Osteoblast (primary cell): ENCODE measurements at regions not wholly inside any gene's neighbourhood (a gene's known extent, or its start where the extent isn't known, plus 50 kb on each side); places are given as distances from the start of the nearest gene placed in this dataset.

Source experiments
- DNase-seq: peaks from one replicate; pipeline ENCODE4 v3.0.0; 2011; ENCODE audit warnings: low spot score, mixed read lengths; ENCODE audit not compliant: insufficient read length; ENCODE audit errors: missing footprints
- H2AFZ ChIP-seq: 2 replicates; pipeline ENCODE4 v1.6.0; 2011; ENCODE audit warnings: mild to moderate bottlenecking, low read length
- H3K27ac ChIP-seq: 2 replicates; pipeline ENCODE4 v1.5.1; 2011; ENCODE audit warnings: mild to moderate bottlenecking, low read depth, low read length, moderate library complexity
- H3K27me3 ChIP-seq: 2 replicates; pipeline ENCODE4 v1.6.0; 2012; ENCODE audit warnings: mild to moderate bottlenecking, control low read depth, inconsistent platforms, low read length, moderate library complexity; ENCODE audit not compliant: insufficient read depth
- H3K36me3 ChIP-seq: 2 replicates; pipeline ENCODE4 v1.5.1; 2011; ENCODE audit warnings: mild to moderate bottlenecking, low read length, control low read depth, moderate library complexity; ENCODE audit not compliant: insufficient read depth
- H3K4me1 ChIP-seq: 2 replicates; pipeline ENCODE4 v1.5.1; 2011; ENCODE audit warnings: mild to moderate bottlenecking, low read length, control low read depth, moderate library complexity; ENCODE audit not compliant: insufficient read depth
- H3K4me2 ChIP-seq: 2 replicates; pipeline ENCODE4 v1.6.0; 2011; ENCODE audit warnings: mild to moderate bottlenecking, low read length; ENCODE audit not compliant: insufficient read depth
- H3K4me3 ChIP-seq: fragments of 200-600 bp; sonication (generic); 3 replicates; pipeline ENCODE4 v1.5.1; 2012; ENCODE audit warnings: mild to moderate bottlenecking, low read length, inconsistent platforms; ENCODE audit not compliant: insufficient read depth
- H3K79me2 ChIP-seq: 2 replicates; pipeline ENCODE4 v1.6.0; 2012; ENCODE audit warnings: mild to moderate bottlenecking, low read length, control low read depth, inconsistent platforms; ENCODE audit not compliant: insufficient read depth
- H3K9me3 ChIP-seq: 2 replicates; pipeline ENCODE4 v1.5.1; 2011; ENCODE audit warnings: low read depth, low read length, control low read depth
- H4K20me1 ChIP-seq: 2 replicates; pipeline ENCODE4 v1.6.0; 2012; ENCODE audit warnings: mild to moderate bottlenecking, low read length, control low read depth; ENCODE audit not compliant: insufficient read depth
- TF ChIP-seq, protein P1 (sequence below): IDR thresholded peaks from 2 replicates; pipeline ENCODE4 v1.5.1; 2011; ENCODE audit warnings: mild to moderate bottlenecking, low read depth, low read length, moderate library complexity; ENCODE audit errors: extremely low read depth

DNA sequence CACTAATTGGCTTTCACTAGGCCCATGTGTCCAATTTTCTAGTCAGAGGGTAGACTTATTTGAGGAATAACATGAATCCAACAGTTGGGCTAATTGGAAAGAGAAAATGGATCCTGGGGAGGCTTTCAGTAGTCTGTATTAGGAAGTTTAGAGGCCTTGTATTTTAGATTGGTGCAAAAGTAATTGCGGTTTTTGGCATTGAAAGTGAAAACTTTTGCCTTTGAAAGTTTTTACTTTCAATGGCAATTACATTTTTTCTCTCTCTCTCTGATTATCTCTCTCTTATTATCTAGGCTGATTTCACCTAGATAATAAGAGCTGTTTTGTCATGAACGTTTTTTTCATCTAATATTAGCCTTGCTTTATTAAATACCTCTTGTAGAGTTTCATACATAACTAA lies 981.7 kb downstream of the REEP3 start:
- TF ChIP-seq, protein P1, sequence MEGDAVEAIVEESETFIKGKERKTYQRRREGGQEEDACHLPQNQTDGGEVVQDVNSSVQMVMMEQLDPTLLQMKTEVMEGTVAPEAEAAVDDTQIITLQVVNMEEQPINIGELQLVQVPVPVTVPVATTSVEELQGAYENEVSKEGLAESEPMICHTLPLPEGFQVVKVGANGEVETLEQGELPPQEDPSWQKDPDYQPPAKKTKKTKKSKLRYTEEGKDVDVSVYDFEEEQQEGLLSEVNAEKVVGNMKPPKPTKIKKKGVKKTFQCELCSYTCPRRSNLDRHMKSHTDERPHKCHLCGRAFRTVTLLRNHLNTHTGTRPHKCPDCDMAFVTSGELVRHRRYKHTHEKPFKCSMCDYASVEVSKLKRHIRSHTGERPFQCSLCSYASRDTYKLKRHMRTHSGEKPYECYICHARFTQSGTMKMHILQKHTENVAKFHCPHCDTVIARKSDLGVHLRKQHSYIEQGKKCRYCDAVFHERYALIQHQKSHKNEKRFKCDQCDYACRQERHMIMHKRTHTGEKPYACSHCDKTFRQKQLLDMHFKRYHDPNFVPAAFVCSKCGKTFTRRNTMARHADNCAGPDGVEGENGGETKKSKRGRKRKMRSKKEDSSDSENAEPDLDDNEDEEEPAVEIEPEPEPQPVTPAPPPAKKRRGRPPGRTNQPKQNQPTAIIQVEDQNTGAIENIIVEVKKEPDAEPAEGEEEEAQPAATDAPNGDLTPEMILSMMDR: no peak
- H3K36me3 ChIP-seq: no peaks in the 10 kb centered on the region
- H3K27ac ChIP-seq: no peak overlapping the region
- no peak overlapping the region for H3K4me3 ChIP-seq
- no peaks in the 10 kb centered on the region for H3K27me3 ChIP-seq
- no peak overlapping the region for H3K4me2 ChIP-seq
- DNase-seq: no peak
- H2AFZ ChIP-seq: no peak overlapping the region
- H4K20me1 ChIP-seq: no peaks in the 10 kb centered on the region
- H3K4me1 ChIP-seq: no peaks in the 10 kb centered on the region
- no peaks in the 10 kb centered on the region for H3K9me3 ChIP-seq
- H3K79me2 ChIP-seq: no peaks in the 10 kb centered on the region

DNA sequence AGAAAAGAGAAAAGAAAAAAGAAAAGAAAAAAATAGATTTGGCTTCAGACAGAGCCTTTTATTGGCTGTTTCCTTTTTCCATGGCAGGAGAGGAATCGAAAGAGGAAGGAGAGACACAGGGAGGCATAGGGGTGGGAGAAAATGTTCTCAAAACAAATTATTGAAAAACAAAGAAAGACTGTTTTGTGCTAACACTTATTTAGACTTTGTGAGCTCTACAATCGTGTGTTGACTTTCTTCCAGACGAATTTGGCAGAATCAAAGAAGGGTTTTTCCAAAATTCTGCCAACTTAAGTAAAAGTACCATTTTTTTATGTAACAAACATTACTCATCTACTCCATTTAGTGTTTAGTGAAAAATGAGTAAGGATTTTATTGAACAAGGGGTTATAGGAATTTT lies 982.2 kb downstream of the REEP3 start:
- no peaks in the 10 kb centered on the region for H3K4me1 ChIP-seq
- no peaks in the 10 kb centered on the region for H3K79me2 ChIP-seq
- TF ChIP-seq, protein P1: no peak
- H3K4me2 ChIP-seq: no peak overlapping the region
- H3K27ac ChIP-seq: no peak overlapping the region
- H3K4me3 ChIP-seq: no peak overlapping the region
- no peaks in the 10 kb centered on the region for H3K27me3 ChIP-seq
- no peak for DNase-seq
- no peak overlapping the region for H2AFZ ChIP-seq
- H4K20me1 ChIP-seq: no peaks in the 10 kb centered on the region
- H3K9me3 ChIP-seq: no peaks in the 10 kb centered on the region
- no peaks in the 10 kb centered on the region for H3K36me3 ChIP-seq

DNA sequence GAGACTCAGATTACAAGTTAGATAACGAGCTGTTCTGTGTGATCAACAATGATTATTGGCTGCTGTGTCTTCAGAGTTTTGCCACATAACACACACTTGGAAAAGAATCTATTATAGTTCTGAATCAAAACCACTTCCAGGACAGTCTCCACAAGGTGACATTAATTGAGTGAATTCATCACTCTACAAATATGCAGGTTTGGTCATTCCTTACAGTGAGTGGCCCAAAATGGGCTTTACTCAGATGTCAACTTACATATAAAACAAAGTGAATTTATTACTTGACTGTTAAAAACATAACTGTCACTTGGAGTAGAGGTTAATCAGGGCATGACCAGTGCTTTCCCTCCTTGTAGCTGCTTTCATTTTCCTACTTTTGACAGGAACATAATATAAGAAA lies 984.3 kb downstream of the REEP3 start:
- Histone ChIP-seq H3K36me3 (no peaks in the 10 kb centered on the region), H2AFZ (no peak overlapping the region), H3K27me3 (no peaks in the 10 kb centered on the region), H3K9me3 (no peaks in the 10 kb centered on the region), H3K4me1 (no peaks in the 10 kb centered on the region), H3K4me2 (no peak overlapping the region), H3K79me2 (no peaks in the 10 kb centered on the region), H4K20me1 (no peaks in the 10 kb centered on the region), H3K4me3 (no peak overlapping the region), H3K27ac (no peak overlapping the region)
- TF ChIP-seq, protein P1: no peak
- DNase-seq: no peak

DNA sequence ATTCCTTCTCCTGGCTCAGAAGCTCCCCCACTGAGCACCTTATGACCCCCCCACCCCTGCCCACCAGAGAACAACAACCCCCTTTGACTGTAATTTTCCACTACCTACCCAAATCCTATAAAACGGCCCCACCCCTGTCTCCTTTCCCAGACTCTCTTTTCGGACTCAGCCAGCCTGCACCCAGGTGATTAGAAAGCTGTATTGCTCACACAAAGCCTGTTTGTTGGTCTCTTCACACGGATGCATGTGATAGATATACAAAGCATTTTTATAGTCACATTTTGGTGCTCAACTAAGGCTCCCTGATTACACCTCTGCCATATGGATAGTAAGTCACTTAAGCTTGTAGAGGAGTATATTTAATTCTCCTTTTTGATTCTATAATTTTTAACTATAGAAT lies 985.8 kb downstream of the REEP3 start:
- H3K4me2 ChIP-seq: no peak overlapping the region
- no peak overlapping the region for H3K27ac ChIP-seq
- H3K9me3 ChIP-seq: no peaks in the 10 kb centered on the region
- no peaks in the 10 kb centered on the region for H3K79me2 ChIP-seq
- no peaks in the 10 kb centered on the region for H3K4me1 ChIP-seq
- DNase-seq: no peak
- no peak overlapping the region for H3K4me3 ChIP-seq
- H2AFZ ChIP-seq: no peak overlapping the region
- no peaks in the 10 kb centered on the region for H4K20me1 ChIP-seq
- H3K36me3 ChIP-seq: no peaks in the 10 kb centered on the region
- no peaks in the 10 kb centered on the region for H3K27me3 ChIP-seq
- TF ChIP-seq, protein P1: no peak
